ENCODE measurements at regions not wholly inside any gene's neighbourhood (a gene's known extent, or its start where the extent isn't known, plus 50 kb on each side); places are given as distances from the start of the nearest gene placed in this dataset.
"Not testable (repeated sequence)": the region's sequence is repeated elsewhere in the genome, so short reads cannot be mapped to it uniquely, and the experiment has no call there.

DNA sequence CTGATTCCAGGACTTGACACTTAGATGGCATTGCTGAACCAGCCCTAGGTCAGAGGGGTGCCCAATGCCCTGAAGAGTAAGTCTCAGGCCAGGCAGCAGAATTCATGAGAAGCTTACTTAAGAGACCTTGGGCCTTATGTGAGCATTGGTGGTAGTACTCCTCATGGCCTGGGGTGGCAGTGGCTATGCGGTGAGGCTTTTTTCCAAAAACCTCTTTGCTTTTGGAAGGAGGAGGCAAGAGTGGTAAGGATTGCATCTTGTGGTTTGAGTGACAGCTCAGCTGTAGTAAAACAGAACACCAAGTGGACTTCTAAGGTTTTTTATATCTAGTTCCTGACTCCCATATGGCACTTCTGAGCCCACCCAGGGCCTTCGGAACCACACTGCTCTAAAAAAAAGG lies 459.0 kb upstream of the STEAP1 start:
- intact Hi-C loops (cut with DNase I; ENCODE audit: low total_unique reads), result no loop called here
- Histone ChIP-seq H3K27me3 (no peaks in the 10 kb centered on the region), H3K4me1 (no peaks in the 10 kb centered on the region), H3K27ac (no peak overlapping the region), H3K36me3 (no peaks in the 10 kb centered on the region), H3K9me3 (peaks cover 0 to 11% (median 7%) of the 10 kb centered on the region in 3 donors), H3K4me3 (no peak overlapping the region)
- TF ChIP-seq, protein P1, sequence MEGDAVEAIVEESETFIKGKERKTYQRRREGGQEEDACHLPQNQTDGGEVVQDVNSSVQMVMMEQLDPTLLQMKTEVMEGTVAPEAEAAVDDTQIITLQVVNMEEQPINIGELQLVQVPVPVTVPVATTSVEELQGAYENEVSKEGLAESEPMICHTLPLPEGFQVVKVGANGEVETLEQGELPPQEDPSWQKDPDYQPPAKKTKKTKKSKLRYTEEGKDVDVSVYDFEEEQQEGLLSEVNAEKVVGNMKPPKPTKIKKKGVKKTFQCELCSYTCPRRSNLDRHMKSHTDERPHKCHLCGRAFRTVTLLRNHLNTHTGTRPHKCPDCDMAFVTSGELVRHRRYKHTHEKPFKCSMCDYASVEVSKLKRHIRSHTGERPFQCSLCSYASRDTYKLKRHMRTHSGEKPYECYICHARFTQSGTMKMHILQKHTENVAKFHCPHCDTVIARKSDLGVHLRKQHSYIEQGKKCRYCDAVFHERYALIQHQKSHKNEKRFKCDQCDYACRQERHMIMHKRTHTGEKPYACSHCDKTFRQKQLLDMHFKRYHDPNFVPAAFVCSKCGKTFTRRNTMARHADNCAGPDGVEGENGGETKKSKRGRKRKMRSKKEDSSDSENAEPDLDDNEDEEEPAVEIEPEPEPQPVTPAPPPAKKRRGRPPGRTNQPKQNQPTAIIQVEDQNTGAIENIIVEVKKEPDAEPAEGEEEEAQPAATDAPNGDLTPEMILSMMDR (IDR thresholded peaks at IDR 0.05), result no peak
- no peak for DNase-seq

DNA sequence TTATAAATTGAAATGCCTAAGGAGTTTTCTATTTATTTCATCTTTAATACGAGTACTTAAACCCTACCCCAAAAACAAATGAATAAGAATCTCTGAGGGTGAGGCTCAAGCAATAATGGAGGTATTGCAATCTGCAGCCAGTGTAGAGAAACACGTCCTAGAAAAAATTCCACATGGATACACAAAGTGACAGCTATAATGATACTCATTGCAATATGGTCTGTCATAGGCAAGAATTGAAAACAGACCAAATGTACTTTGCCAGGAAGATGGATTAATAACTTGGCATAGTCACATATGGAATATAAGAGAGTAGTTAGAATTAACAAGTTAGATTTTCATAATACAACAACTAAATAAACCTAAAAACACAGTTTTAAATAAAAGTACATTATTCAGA lies 440.1 kb upstream of the STEAP1 start:
- Histone ChIP-seq H3K36me3 (no peaks in the 10 kb centered on the region), H3K27me3 (no peaks in the 10 kb centered on the region), H3K4me1 (no peaks in the 10 kb centered on the region), H3K4me3 (no peak overlapping the region), H3K9me3 (no peaks in the 10 kb centered on the region), H3K27ac (no peak overlapping the region)
- DNase-seq, result no peak
- TF ChIP-seq, protein P1 (IDR thresholded peaks at IDR 0.05), result no peak
- intact Hi-C loops (cut with DNase I; ENCODE audit: low total_unique reads), result no loop called here

DNA sequence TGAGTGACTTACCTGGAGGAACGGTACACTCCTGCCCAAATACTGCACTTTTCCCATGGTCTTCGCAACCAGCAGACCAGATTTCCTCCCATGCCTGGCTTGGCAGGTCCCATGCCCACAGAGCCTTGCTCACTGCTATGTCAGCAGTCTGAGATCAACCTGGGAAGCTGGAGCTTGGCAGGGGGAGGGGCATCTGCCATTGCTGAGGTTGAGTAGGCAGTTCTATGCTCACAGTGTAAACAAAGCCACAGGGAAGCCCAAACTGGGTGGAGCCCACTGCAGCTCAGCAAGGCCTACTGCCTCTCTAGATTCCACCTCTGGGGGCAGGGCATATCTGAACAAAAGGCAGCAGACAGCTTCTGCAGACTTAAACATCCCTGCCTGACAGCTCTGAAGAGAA lies 435.3 kb upstream of the STEAP1 start:
- H3K4me1 ChIP-seq; H3K9me3 ChIP-seq; intact Hi-C loops (cut with DNase I; ENCODE audit: low total_unique reads); DNase-seq; H3K27ac ChIP-seq; H3K27me3 ChIP-seq; H3K4me3 ChIP-seq; H3K36me3 ChIP-seq: not testable (repeated sequence)

DNA sequence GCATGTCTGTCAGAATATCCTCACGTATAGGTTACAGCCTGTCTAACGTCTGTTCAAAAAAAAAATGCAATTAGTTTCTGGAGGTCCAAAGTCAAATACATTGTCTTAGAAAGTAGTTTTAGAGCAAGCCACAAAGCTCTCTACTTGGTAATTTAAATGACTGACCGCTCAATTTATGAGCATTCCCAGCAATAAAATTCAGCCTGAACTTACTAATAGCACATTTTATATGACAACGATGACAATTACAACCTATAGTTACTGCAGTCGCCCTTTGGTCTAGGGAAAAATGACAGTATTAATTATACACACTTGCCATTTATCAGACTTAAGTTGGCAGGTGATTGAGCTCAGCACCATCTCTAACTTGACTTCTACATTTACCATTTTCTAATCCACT lies 425.8 kb upstream of the STEAP1 start:
- DNase-seq, result no peak
- Histone ChIP-seq H3K36me3 (no peaks in the 10 kb centered on the region), H3K4me1 (no peaks in the 10 kb centered on the region), H3K9me3 (no peaks in the 10 kb centered on the region), H3K27ac (no peak overlapping the region), H3K4me3 (no peak overlapping the region), H3K27me3 (no peaks in the 10 kb centered on the region)
- TF ChIP-seq, protein P1 (IDR thresholded peaks at IDR 0.05), result no peak
- intact Hi-C loops (cut with DNase I; ENCODE audit: low total_unique reads), result loop anchor here (1.0 kb wide), 1 partner anchor 36 kb away; no protein-coding TSS in a partner anchor

DNA sequence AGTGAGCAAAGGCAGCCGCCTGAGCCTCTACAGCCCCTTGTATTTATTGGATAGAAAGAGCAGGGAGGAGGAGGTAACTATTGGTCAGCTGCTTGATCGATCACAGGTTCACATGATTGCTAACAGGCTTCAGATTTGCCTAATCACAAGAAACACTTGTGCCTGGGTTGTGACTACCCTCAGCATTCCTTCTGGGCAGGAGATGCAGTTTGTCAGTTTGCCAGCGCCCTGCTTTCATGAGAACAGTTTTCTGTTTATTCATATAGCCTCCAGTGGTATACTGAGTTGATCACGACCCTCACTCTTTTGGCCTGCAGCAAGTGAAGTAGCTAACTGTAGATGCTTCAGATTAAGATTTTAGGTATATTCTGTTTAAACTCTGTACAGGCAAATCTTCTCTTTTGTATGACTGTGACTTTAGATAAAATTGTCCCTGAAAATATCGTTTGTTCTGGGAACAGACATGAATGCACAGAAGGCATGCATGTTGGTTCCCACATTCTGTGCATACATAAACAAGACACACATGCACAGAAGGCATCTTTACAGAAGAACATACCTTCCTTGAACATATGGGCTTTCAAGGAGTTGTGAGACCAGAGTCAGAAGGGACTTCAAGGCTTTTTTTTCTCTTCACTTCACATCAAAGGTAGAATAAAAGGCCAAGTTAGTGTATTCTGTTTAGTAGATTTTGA lies 422.4 kb upstream of the STEAP1 start:
- no peaks in the 10 kb centered on the region for H3K36me3 ChIP-seq
- H3K4me3 ChIP-seq, result no peak overlapping the region
- intact Hi-C loops (cut with DNase I; ENCODE audit: low total_unique reads), result no loop called here
- H3K27ac ChIP-seq, result no peak overlapping the region
- TF ChIP-seq, protein P1 (IDR thresholded peaks at IDR 0.05), result no peak
- H3K4me1 ChIP-seq, result no peaks in the 10 kb centered on the region
- H3K9me3 ChIP-seq, result no peaks in the 10 kb centered on the region
- H3K27me3 ChIP-seq, result no peaks in the 10 kb centered on the region
- DNase-seq, result no peak

DNA sequence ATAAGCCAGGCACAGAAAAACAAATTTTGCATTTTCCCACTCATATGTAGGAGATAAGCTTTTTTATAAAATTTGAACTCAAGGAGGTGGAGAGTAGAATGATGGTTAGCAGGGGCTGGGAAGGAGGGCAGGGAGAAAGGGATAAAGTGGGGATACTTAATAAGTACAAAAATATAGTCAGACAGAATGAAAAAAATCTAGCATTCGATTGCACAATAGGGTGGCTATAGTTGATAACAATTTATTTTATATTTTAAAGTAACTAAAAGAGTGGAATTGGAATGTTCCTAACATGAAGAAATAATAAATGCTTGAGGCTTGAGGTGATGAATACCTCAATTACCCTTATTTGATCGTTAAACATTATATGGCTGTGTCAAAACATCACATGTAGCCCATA lies 415.7 kb upstream of the STEAP1 start:
- no peak for DNase-seq
- no peak overlapping the region for H3K4me3 ChIP-seq
- H3K36me3 ChIP-seq, result no peaks in the 10 kb centered on the region
- H3K4me1 ChIP-seq, result no peaks in the 10 kb centered on the region
- intact Hi-C loops (cut with DNase I; ENCODE audit: low total_unique reads), result no loop called here
- no peak overlapping the region for H3K27ac ChIP-seq
- TF ChIP-seq, protein P1 (IDR thresholded peaks at IDR 0.05), result no peak
- no peaks in the 10 kb centered on the region for H3K9me3 ChIP-seq
- H3K27me3 ChIP-seq, result no peaks in the 10 kb centered on the region

Measured in tibial artery (tissue), 4 donors.